IMR-90 (cell line): ENCODE measurements at regions not wholly inside any gene's neighbourhood (a gene's known extent, or its start where the extent isn't known, plus 50 kb on each side); places are given as distances from the start of the nearest gene placed in this dataset.

Experiments
- ATAC-seq: fragments of 200-7000 bp; cut with Tn5 transposase; 2 replicates; pipeline ENCODE4 v1.9.1; 2020; ENCODE audit warnings: low read depth, mild to moderate bottlenecking, moderate library complexity
- BruUV-seq: library from RNA; stranded (reverse); fragments of 400-500 nt; replicated peaks from 2 replicates; lab custom pipeline; 2021; lab: Mats Ljungman, UMichigan
- CTCF ChIA-PET: fragments of 300-600 bp; formaldehyde crosslinking; extraction: SDS; loops from one replicate; lab custom pipeline; 2021; ENCODE audit warnings: antibody characterized with exemption; lab: Yijun Ruan, JAX
- POLR2A ChIA-PET: fragments of 300-600 bp; sonication (Branson Sonifier 250); formaldehyde crosslinking; loops from one replicate; lab custom pipeline; 2022; ENCODE audit warnings: antibody characterized with exemption; ENCODE audit not compliant: unreplicated experiment; lab: Charles Lee
- DNase-seq: peaks from one replicate; pipeline ENCODE4 v3.0.0; 2013
- H2AFZ ChIP-seq: replicated peaks from 2 replicates; pipeline ENCODE3; 2013; ENCODE audit warnings: low read length, mild to moderate bottlenecking; ENCODE audit not compliant: poor library complexity
- H2AK5ac ChIP-seq: 2 replicates; pipeline ENCODE4 v1.6.1; 2013; ENCODE audit warnings: low read depth, low read length, inconsistent platforms
- H2AK9ac ChIP-seq: replicated peaks from 2 replicates; pipeline ENCODE3; 2013; ENCODE audit warnings: mild to moderate bottlenecking, low read depth, low read length, moderate library complexity; ENCODE audit not compliant: poor library complexity
- H2BK120ac ChIP-seq: 2 replicates; pipeline ENCODE4 v1.6.1; 2013; ENCODE audit warnings: low read depth, low read length, inconsistent platforms
- H2BK15ac ChIP-seq: 3 replicates; pipeline ENCODE4 v1.6.1; 2013; ENCODE audit warnings: low read depth, low read length, inconsistent platforms
- H2BK20ac ChIP-seq: 2 replicates; pipeline ENCODE4 v1.6.1; 2013; ENCODE audit warnings: low read depth, mild to moderate bottlenecking, inconsistent platforms, low read length, moderate library complexity
- H2BK5ac ChIP-seq: 2 replicates; pipeline ENCODE4 v1.6.1; 2013; ENCODE audit warnings: mild to moderate bottlenecking, low read depth, low read length, inconsistent platforms; ENCODE audit not compliant: poor library complexity, severe bottlenecking
- H3K14ac ChIP-seq: replicated peaks from 2 replicates; pipeline ENCODE4 v1.6.1; 2013; ENCODE audit warnings: low read depth, low read length, inconsistent platforms
- H3K18ac ChIP-seq: 2 replicates; pipeline ENCODE4 v1.6.1; 2013; ENCODE audit warnings: low read depth, low read length, control low read depth
- H3K23ac ChIP-seq: 2 replicates; pipeline ENCODE4 v1.6.1; 2013; ENCODE audit warnings: low read depth, low read length, inconsistent platforms
- H3K27ac ChIP-seq: 2 replicates; pipeline ENCODE4 v1.5.1; 2013; ENCODE audit warnings: mild to moderate bottlenecking, control low read depth, low read length; ENCODE audit not compliant: insufficient read depth
- H3K27me3 ChIP-seq: 2 replicates; pipeline ENCODE4 v1.6.1; 2013; ENCODE audit warnings: low read length; ENCODE audit not compliant: control insufficient read depth, insufficient read depth
- H3K36me3 ChIP-seq: 2 replicates; pipeline ENCODE4 v1.6.1; 2013; ENCODE audit warnings: low read length, mixed read lengths; ENCODE audit not compliant: control insufficient read depth, insufficient read depth
- H3K4ac ChIP-seq: 2 replicates; pipeline ENCODE4 v1.6.1; 2013; ENCODE audit warnings: low read depth, low read length, inconsistent platforms
- H3K4me1 ChIP-seq: 2 replicates; pipeline ENCODE4 v1.6.1; 2013; ENCODE audit warnings: low read length, mixed read lengths; ENCODE audit not compliant: control insufficient read depth, insufficient read depth
- H3K4me2 ChIP-seq: 2 replicates; pipeline ENCODE4 v1.6.1; 2013; ENCODE audit warnings: low read depth, mild to moderate bottlenecking, control low read depth, low read length, moderate library complexity
- H3K4me3 ChIP-seq: 2 replicates; pipeline ENCODE4 v1.5.1; 2013; ENCODE audit warnings: low read depth, mild to moderate bottlenecking, control low read depth, low read length, moderate library complexity; ENCODE audit not compliant: insufficient read depth
- H3K56ac ChIP-seq: 2 replicates; pipeline ENCODE4 v1.6.1; 2013; ENCODE audit warnings: low read length, inconsistent platforms; ENCODE audit not compliant: insufficient read depth; ENCODE audit errors: extremely low read depth
- H3K79me1 ChIP-seq, 2 experiments: 2 replicates each; pipeline ENCODE4 v1.6.1; 2013; ENCODE audit warnings: low read length in 2 of 2, inconsistent platforms in 1 of 2, low read depth in 1 of 2
- H3K9ac ChIP-seq: 2 replicates; pipeline ENCODE4 v1.6.1; 2013; ENCODE audit warnings: low read depth, low read length, control low read depth
- H3K9me1 ChIP-seq: 2 replicates; pipeline ENCODE4 v1.6.1; 2013; ENCODE audit warnings: low read length, inconsistent platforms; ENCODE audit not compliant: insufficient read depth
- H3K9me3 ChIP-seq: 2 replicates; pipeline ENCODE4 v1.6.1; 2013; ENCODE audit warnings: low read length; ENCODE audit not compliant: control insufficient read depth, insufficient read depth
- H4K20me1 ChIP-seq: 2 replicates; pipeline ENCODE4 v1.6.1; 2013; ENCODE audit warnings: low read length, inconsistent platforms; ENCODE audit not compliant: insufficient read depth
- H4K5ac ChIP-seq: 2 replicates; pipeline ENCODE4 v1.6.1; 2013; ENCODE audit warnings: mild to moderate bottlenecking, low read depth, low read length, control low read depth
- H4K8ac ChIP-seq, 2 experiments: 2 replicates each; pipeline ENCODE4 v1.6.1; 2013; ENCODE audit warnings: low read depth in 2 of 2, low read length in 2 of 2, control low read depth in 1 of 2, inconsistent platforms in 1 of 2
- H4K91ac ChIP-seq: 2 replicates; pipeline ENCODE4 v1.6.1; 2013; ENCODE audit warnings: low read depth, low read length, inconsistent platforms; ENCODE audit not compliant: insufficient read depth
- CEBPB ChIP-seq: IDR thresholded peaks from 2 replicates; pipeline ENCODE4 v1.6.1; 2012; ENCODE audit warnings: low read depth, low read length, improper control_type of control experiment
- MAFK ChIP-seq: IDR thresholded peaks from 2 replicates; pipeline ENCODE4 v1.6.1; 2012; ENCODE audit warnings: low read depth, low read length, improper control_type of control experiment
- MAZ ChIP-seq: IDR thresholded peaks from 2 replicates; pipeline ENCODE4 v1.6.1; 2012; ENCODE audit warnings: low read depth, mild to moderate bottlenecking, low read length, improper control_type of control experiment, moderate library complexity, borderline replicate concordance
- WGBS, 2 experiments: methylation state at CpG; one replicate each; pipeline versions ENCODE4 v1.1.5 to v1.1.7; 2013; ENCODE audit warnings: missing lambda C conversion rate in 2 of 2; ENCODE audit not compliant: insufficient read length in 1 of 2; ENCODE audit errors: extremely low coverage in 2 of 2; 5-methylcytosine and 5-hydroxymethylcytosine counted together
- dilution Hi-C: fragments of 300-500 bp; cut with HindIII; formaldehyde crosslinking; loops from one replicate; pipeline ENCODE4 v1.14.3; 2018; ENCODE audit warnings: low sequenced_read_pairs; ENCODE audit not compliant: unreplicated experiment
- in situ Hi-C: fragments of 300-500 bp; cut with MboI; formaldehyde crosslinking; loops from 3 replicates; pipeline ENCODE4 v1.14.3; 2019; ENCODE audit warnings: low sequenced_read_pairs, inconsistent platforms, mixed read lengths
- intact Hi-C: fragments of 100-400 bp; cut with micrococcal nuclease; formaldehyde crosslinking; loops from 2 replicates; pipeline ENCODE4 v1.10.0; 2022

GRCh38 chr17:15083225-15083624, 181.9 kb downstream of the PMP22 start:
- H3K9ac ChIP-seq, result no peak overlapping the region
- no peaks in the 10 kb centered on the region for H3K9me3 ChIP-seq
- H2AK9ac ChIP-seq, result no peak overlapping the region
- no peak overlapping the region for H2BK120ac ChIP-seq
- no peaks in the 10 kb centered on the region for H4K20me1 ChIP-seq
- BruUV-seq, result no TSS peak
- no peak overlapping the region for H2BK5ac ChIP-seq
- no peaks in the 10 kb centered on the region for H3K79me1 ChIP-seq
- no peak overlapping the region for H3K4me3 ChIP-seq
- TF ChIP-seq CEBPB, result no peak
- no peak for TF ChIP-seq MAZ
- no peak for TF ChIP-seq MAFK
- H2BK20ac ChIP-seq, result no peak overlapping the region
- peaks cover 19% of the 10 kb centered on the region for H3K27me3 ChIP-seq
- 60% methylated on average over 2 of the region's 5 CpGs; no CpG with 5 or more reads in 1 of the 2 experiments for WGBS, 2 experiments
- H4K8ac ChIP-seq, result no peak overlapping the region
- no peak overlapping the region for H3K27ac ChIP-seq
- H3K23ac ChIP-seq, result no peak overlapping the region
- in situ Hi-C loops, result no loop called here
- H4K5ac ChIP-seq, result no peak overlapping the region
- H4K91ac ChIP-seq, result no peak overlapping the region
- no peaks in the 10 kb centered on the region for H3K4me1 ChIP-seq
- ATAC-seq (no peak), DNase-seq (no peak)
- ChIA-PET CTCF (no interaction called here), POLR2A (no interaction called here)
- no peak overlapping the region for H2AFZ ChIP-seq
- intact Hi-C loops, result no loop called here
- no peaks in the 10 kb centered on the region for H3K36me3 ChIP-seq
- no peak overlapping the region for H3K4me2 ChIP-seq
- H3K9me1 ChIP-seq, result no peaks in the 10 kb centered on the region
- no peak overlapping the region for H3K14ac ChIP-seq
- no peak overlapping the region for H3K4ac ChIP-seq
- H2BK15ac ChIP-seq, result no peak overlapping the region
- H3K18ac ChIP-seq, result no peak overlapping the region
- dilution Hi-C loops, result no loop called here
- H2AK5ac ChIP-seq, result no peak overlapping the region
- H3K56ac ChIP-seq, result no peak overlapping the region
